ENCODE measurements at regions not wholly inside any gene's neighbourhood (a gene's known extent, or its start where the extent isn't known, plus 50 kb on each side); places are given as distances from the start of the nearest gene placed in this dataset.

GRCh38 chr4:20302336-20302735 lies 50.6 kb downstream of the SLIT2 start:
- DNase-seq (ENCODE audit: low read depth): no peak

- no peak for DNase-seq (ENCODE audit: low read depth)
Observed at GRCh38 chr4:20305976-20306375, 54.3 kb downstream of the SLIT2 start.

GRCh38 chr4:20311856-20312255 lies 60.2 kb downstream of the SLIT2 start:
- no peak for DNase-seq (ENCODE audit: low read depth)

- no peak for DNase-seq (ENCODE audit: low read depth)
Observed at GRCh38 chr4:20313237-20314030, 61.7 kb downstream of the SLIT2 start.

- no peak for DNase-seq (ENCODE audit: low read depth)
Observed at GRCh38 chr4:20317424-20317985, 65.8 kb downstream of the SLIT2 start.

- no peak for DNase-seq (ENCODE audit: low read depth)
Observed at GRCh38 chr4:20318001-20318908, 66.5 kb downstream of the SLIT2 start.

- DNase-seq (ENCODE audit: low read depth): no peak
Observed at GRCh38 chr4:20318909-20319277, 67.2 kb downstream of the SLIT2 start.

GRCh38 chr4:20319825-20320612 lies 68.3 kb downstream of the SLIT2 start:
- no peak for DNase-seq (ENCODE audit: low read depth)

GRCh38 chr4:20323991-20324390 lies 72.3 kb downstream of the SLIT2 start:
- no peak for DNase-seq (ENCODE audit: low read depth)

GRCh38 chr4:20326460-20326859 lies 74.8 kb downstream of the SLIT2 start:
- DNase-seq (ENCODE audit: low read depth): no peak

GRCh38 chr4:20326977-20327376 lies 75.3 kb downstream of the SLIT2 start:
- no peak for DNase-seq (ENCODE audit: low read depth)

- no peak for DNase-seq (ENCODE audit: low read depth)
Observed at GRCh38 chr4:20327808-20328207, 76.1 kb downstream of the SLIT2 start.

- DNase-seq (ENCODE audit: low read depth): no peak
Observed at GRCh38 chr4:20331642-20332041, 79.9 kb downstream of the SLIT2 start.

GRCh38 chr4:20333141-20333715 lies 81.5 kb downstream of the SLIT2 start:
- DNase-seq (ENCODE audit: low read depth): no peak

- DNase-seq (ENCODE audit: low read depth): no peak
Observed at GRCh38 chr4:20337261-20337664, 85.6 kb downstream of the SLIT2 start.

- DNase-seq (ENCODE audit: low read depth): no peak
Observed at GRCh38 chr4:20338841-20339240, 87.1 kb downstream of the SLIT2 start.

GRCh38 chr4:20341134-20341738 lies 89.5 kb downstream of the SLIT2 start:
- DNase-seq (ENCODE audit: low read depth): no peak

GRCh38 chr4:20347531-20347930 lies 95.8 kb downstream of the SLIT2 start:
- DNase-seq (ENCODE audit: low read depth): no peak

GRCh38 chr4:20348411-20348810 lies 96.7 kb downstream of the SLIT2 start:
- no peak for DNase-seq (ENCODE audit: low read depth)

- no peak for DNase-seq (ENCODE audit: low read depth)
Observed at GRCh38 chr4:20351360-20352162, 99.9 kb downstream of the SLIT2 start.

GRCh38 chr4:20352163-20352431 lies 100.4 kb downstream of the SLIT2 start:
- DNase-seq (ENCODE audit: low read depth): no peak

All from stimulated activated CD4-positive, alpha-beta T cell treated with anti-CD3 and anti-CD28 coated beads, Interleukin-2, amount 100 ng/mL, for 4 hours (primary cell).